Gastrocnemius medialis (tissue), 4 donors: ENCODE measurements at regions not wholly inside any gene's neighbourhood (a gene's known extent, or its start where the extent isn't known, plus 50 kb on each side); places are given as distances from the start of the nearest gene placed in this dataset.

Experiments
- ATAC-seq, 2 donors: fragments of 150-250 bp; one replicate each; pipeline ENCODE4 v1.9.1; 2016
- DNase-seq, 2 donors: peaks; one replicate each; pipeline ENCODE4 v3.0.0-alpha.2; 2019
- H3K27ac ChIP-seq, 4 donors: fragments of 200-600 bp; sonication (generic); 1 replicate in 1 of 4; 2 replicates in 3 of 4; pipeline ENCODE4 v1.5.1; 2016 to 2018; ENCODE audit warnings: mild to moderate bottlenecking in 2 of 4, moderate library complexity in 1 of 4
- H3K27me3 ChIP-seq, 3 donors: fragments of 200-600 bp; sonication (generic) in 2 of 3; 1 replicate in 1 of 3; 2 replicates in 2 of 3; pipeline versions ENCODE4 v1.5.1 to v1.6.0; 2016 to 2019; ENCODE audit warnings: mild to moderate bottlenecking in 1 of 3, moderate library complexity in 1 of 3
- H3K36me3 ChIP-seq, 2 donors: fragments of 200-600 bp; sonication (generic) in 1 of 2; one replicate each; pipeline ENCODE4 v1.5.1; 2017 to 2018
- H3K4me1 ChIP-seq, 2 donors: fragments of 200-600 bp; sonication (generic) in 1 of 2; one replicate each; pipeline ENCODE4 v1.5.1; 2016 to 2017; ENCODE audit warnings: mild to moderate bottlenecking in 2 of 2
- H3K4me3 ChIP-seq, 4 donors: fragments of 200-600 bp; sonication (generic) in 3 of 4; 1 replicate in 1 of 4; 2 replicates in 3 of 4; pipeline ENCODE4 v1.5.1; 2016 to 2019; ENCODE audit warnings: mild to moderate bottlenecking in 2 of 4
- H3K9me3 ChIP-seq, 3 donors: fragments of 200-600 bp; sonication (generic) in 2 of 3; 1 replicate in 1 of 3; 2 replicates in 2 of 3; pipeline ENCODE4 v1.5.1; 2016 to 2019
- POLR2A ChIP-seq, 2 donors: fragments of 450-650 bp; IDR thresholded peaks; one replicate each; pipeline ENCODE4 v1.6.1; 2017; ENCODE audit warnings: antibody characterized with exemption in 2 of 2, mild to moderate bottlenecking in 2 of 2, moderate library complexity in 2 of 2
- in situ Hi-C, 4 donors: fragments of 200-750 bp; cut with MboI; loops; one replicate each; pipeline versions ENCODE4 v1.15.0 to v1.8.0; 2017; ENCODE audit warnings: low sequenced_read_pairs in 4 of 4
- intact Hi-C: fragments of 100-400 bp; cut with DNase I; formaldehyde crosslinking; loops from one replicate; pipeline ENCODE4 v1.15.1; 2023; ENCODE audit warnings: low total_unique reads
- TF ChIP-seq, protein P1 (sequence below), 5 experiments: fragments of 450-650 bp in 3 of 5; fragments of 200-600 bp in 2 of 5; sonication (generic) in 2 of 5; IDR thresholded peaks in 4 of 5; conservative IDR thresholded peaks in 1 of 5; 1 replicate in 4 of 5; 2 replicates in 1 of 5; pipeline ENCODE4 v1.5.1; 2016 to 2019; ENCODE audit warnings: antibody characterized with exemption in 5 of 5, mild to moderate bottlenecking in 3 of 5, moderate library complexity in 3 of 5

DNA sequence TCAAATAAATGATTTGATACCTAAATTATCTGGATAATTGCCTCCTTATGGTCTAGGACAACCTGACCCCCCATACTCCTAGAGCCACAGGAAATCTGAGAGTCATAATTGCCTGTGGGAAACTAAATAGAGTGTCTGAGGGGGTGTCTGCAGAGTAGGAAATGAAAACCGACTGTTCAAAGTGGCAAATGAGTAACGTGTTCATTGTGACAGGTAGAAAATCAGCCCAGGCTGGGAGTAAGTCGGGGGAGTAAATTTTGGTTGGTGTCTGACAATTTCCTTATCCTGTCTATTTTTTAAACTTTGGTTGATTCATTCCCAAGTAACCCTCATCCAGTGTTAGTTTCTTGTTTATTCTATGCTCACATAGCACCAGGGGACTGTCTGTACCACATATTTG lies 51.6 kb upstream of the HOXC13 start:
- H3K4me3 ChIP-seq, result no peak overlapping the region
- H3K27me3 ChIP-seq, result peaks cover 0 to 6% (median 2%) of the 10 kb centered on the region in 3 donors
- intact Hi-C loops, result no loop called here
- ATAC-seq, result no peak
- TF ChIP-seq, protein P1, sequence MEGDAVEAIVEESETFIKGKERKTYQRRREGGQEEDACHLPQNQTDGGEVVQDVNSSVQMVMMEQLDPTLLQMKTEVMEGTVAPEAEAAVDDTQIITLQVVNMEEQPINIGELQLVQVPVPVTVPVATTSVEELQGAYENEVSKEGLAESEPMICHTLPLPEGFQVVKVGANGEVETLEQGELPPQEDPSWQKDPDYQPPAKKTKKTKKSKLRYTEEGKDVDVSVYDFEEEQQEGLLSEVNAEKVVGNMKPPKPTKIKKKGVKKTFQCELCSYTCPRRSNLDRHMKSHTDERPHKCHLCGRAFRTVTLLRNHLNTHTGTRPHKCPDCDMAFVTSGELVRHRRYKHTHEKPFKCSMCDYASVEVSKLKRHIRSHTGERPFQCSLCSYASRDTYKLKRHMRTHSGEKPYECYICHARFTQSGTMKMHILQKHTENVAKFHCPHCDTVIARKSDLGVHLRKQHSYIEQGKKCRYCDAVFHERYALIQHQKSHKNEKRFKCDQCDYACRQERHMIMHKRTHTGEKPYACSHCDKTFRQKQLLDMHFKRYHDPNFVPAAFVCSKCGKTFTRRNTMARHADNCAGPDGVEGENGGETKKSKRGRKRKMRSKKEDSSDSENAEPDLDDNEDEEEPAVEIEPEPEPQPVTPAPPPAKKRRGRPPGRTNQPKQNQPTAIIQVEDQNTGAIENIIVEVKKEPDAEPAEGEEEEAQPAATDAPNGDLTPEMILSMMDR (IDR thresholded peaks at IDR 0.05 in 4 of 5, conservative IDR thresholded peaks at IDR 0.05 in 1 of 5), result no peak
- TF ChIP-seq POLR2A (IDR thresholded peaks at IDR 0.05), result no peak
- in situ Hi-C loops, result no loop called here
- no peaks in the 10 kb centered on the region for H3K36me3 ChIP-seq
- no peak for DNase-seq
- no peak overlapping the region for H3K27ac ChIP-seq
- no peaks in the 10 kb centered on the region for H3K4me1 ChIP-seq
- no peaks in the 10 kb centered on the region for H3K9me3 ChIP-seq

DNA sequence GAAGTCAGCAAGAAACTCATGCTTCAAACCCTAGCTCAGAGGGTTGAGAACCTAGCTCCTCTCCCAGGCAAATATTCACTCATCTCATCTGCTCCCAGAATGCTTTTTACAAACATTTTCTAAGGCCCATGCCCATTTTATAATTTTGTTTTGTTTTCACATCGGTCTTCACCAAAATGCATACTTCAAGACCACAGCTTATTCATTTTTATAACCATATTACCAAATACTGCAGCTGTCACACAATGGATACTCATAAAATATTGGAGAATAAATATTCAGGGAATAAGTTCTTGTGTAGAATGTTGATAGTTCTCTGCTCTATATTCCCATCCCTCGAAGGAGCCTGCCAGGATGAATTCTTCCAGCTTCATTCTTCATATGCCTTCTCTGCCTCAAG lies 50.8 kb upstream of the HOXC13 start:
- H3K27me3 ChIP-seq, result peaks cover 3 to 10% (median 8%) of the 10 kb centered on the region in 3 donors
- H3K36me3 ChIP-seq, result no peaks in the 10 kb centered on the region
- no peak overlapping the region for H3K4me3 ChIP-seq
- no peaks in the 10 kb centered on the region for H3K4me1 ChIP-seq
- no peak overlapping the region for H3K27ac ChIP-seq
- TF ChIP-seq, protein P1 (IDR thresholded peaks at IDR 0.05 in 4 of 5, conservative IDR thresholded peaks at IDR 0.05 in 1 of 5), result no peak
- in situ Hi-C loops, result no loop called here
- ATAC-seq (no peak), DNase-seq (no peak)
- no peaks in the 10 kb centered on the region for H3K9me3 ChIP-seq
- intact Hi-C loops, result no loop called here
